GM13977 (cell line): ENCODE measurements at regions not wholly inside any gene's neighbourhood (a gene's known extent, or its start where the extent isn't known, plus 50 kb on each side); places are given as distances from the start of the nearest gene placed in this dataset.

Source experiments
- DNase-seq: peaks from one replicate; pipeline ENCODE4 v3.0.0; 2012; ENCODE audit warnings: low spot score
- CTCF ChIP-seq: IDR thresholded peaks from 2 replicates; pipeline ENCODE4 v1.5.1; 2012; ENCODE audit warnings: mild to moderate bottlenecking, control low read depth; ENCODE audit not compliant: insufficient read depth; ENCODE audit errors: extremely low read depth, missing control alignments
- in situ Hi-C: fragments of 300-500 bp; cut with MboI; formaldehyde crosslinking; loops from one replicate; pipeline ENCODE4 v1.12.0; 2022; ENCODE audit warnings: low sequenced_read_pairs, low pct_unique_long_range_greater_than_20kb, mixed read lengths, inconsistent platforms; ENCODE audit not compliant: unreplicated experiment

GRCh38 chr10:131845505-131846239 lies 55.1 kb upstream of the PPP2R2D start:
- DNase-seq: no peak
- no peak for TF ChIP-seq CTCF
- in situ Hi-C loops: no loop called here

GRCh38 chr10:131846240-131847101 lies 54.3 kb upstream of the PPP2R2D start:
- no peak for TF ChIP-seq CTCF
- DNase-seq: no peak
- in situ Hi-C loops: no loop called here

GRCh38 chr10:131847241-131847783 lies 53.5 kb upstream of the PPP2R2D start:
- no peak for DNase-seq
- no peak for TF ChIP-seq CTCF
- in situ Hi-C loops: no loop called here

- TF ChIP-seq CTCF: no peak
- DNase-seq: no peak
- in situ Hi-C loops: no loop called here
These were observed 52.5 kb upstream of the PPP2R2D start for GRCh38 chr10:131848296-131848695.

- TF ChIP-seq CTCF: no peak
- no peak for DNase-seq
- in situ Hi-C loops: no loop called here
These were observed 51.8 kb upstream of the PPP2R2D start for GRCh38 chr10:131848741-131849590.
